ENCODE measurements at regions not wholly inside any gene's neighbourhood (a gene's known extent, or its start where the extent isn't known, plus 50 kb on each side); places are given as distances from the start of the nearest gene placed in this dataset.

DNA sequence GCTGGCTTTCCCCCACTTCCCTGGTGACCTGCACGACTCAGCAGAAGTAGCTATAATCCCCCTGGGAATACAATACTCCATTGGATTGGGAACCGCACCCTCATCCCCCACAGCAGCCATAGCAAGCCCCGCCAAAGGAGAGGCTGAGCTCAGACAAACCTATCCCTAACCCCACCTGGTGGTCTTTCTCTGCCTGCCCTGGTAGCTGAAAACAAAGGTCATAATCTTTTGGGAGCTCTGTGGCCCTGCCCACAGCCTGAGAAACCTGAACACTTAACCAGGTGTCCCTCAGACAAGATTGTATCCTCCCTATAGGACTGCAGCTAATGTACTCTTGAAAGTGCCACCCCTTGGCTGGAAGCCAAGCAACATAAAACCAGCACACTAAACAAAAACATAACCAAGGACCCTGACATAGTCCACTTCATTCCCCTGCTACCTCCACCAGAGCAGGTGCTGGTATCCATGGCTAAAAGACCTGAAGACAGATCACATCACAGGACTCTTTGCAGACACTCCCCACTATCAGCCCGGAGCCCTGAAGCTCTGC, 71.6 kb upstream of the RUNX1 start:
- Histone ChIP-seq H3K9me3 (replicated peaks; ENCODE audit: insufficient read depth, low read length) (no peaks in the 10 kb centered on the region), H4K20me1 (ENCODE audit: insufficient read depth, low read length) (no peaks in the 10 kb centered on the region), H3K27me3 (replicated peaks; ENCODE audit: insufficient read depth, low read length) (no peaks in the 10 kb centered on the region), H3F3A (ENCODE audit: insufficient read depth, low read length) (no peaks in the 10 kb centered on the region), H3K27ac (ENCODE audit: low read length) (no peak overlapping the region), H3K36me3 (replicated peaks; ENCODE audit: insufficient read depth, low read length) (no peaks in the 10 kb centered on the region), H3K9me2 (replicated peaks; ENCODE audit: insufficient read depth, low read length) (no peaks in the 10 kb centered on the region), H3K4me3 (ENCODE audit: low read length) (no peak overlapping the region), H3K4me1 (ENCODE audit: low read length) (no peaks in the 10 kb centered on the region), H3K4me2 (ENCODE audit: low read depth, low read length) (no peak overlapping the region), H3K79me2 (ENCODE audit: low read length) (no peaks in the 10 kb centered on the region), H2AFZ (ENCODE audit: low read length) (no peak overlapping the region), H3K9ac (ENCODE audit: low read length) (no peak overlapping the region)
- DNase-seq: peak; percentile 34
- TF ChIP-seq EZH2 (optimal IDR thresholded peaks at IDR 0.05; ENCODE audit: low read depth, low read length) (no peak), EZH2phosphoT487 (IDR thresholded peaks at IDR 0.05; ENCODE audit: low read length) (no peak)
- TF ChIP-seq, protein P1, sequence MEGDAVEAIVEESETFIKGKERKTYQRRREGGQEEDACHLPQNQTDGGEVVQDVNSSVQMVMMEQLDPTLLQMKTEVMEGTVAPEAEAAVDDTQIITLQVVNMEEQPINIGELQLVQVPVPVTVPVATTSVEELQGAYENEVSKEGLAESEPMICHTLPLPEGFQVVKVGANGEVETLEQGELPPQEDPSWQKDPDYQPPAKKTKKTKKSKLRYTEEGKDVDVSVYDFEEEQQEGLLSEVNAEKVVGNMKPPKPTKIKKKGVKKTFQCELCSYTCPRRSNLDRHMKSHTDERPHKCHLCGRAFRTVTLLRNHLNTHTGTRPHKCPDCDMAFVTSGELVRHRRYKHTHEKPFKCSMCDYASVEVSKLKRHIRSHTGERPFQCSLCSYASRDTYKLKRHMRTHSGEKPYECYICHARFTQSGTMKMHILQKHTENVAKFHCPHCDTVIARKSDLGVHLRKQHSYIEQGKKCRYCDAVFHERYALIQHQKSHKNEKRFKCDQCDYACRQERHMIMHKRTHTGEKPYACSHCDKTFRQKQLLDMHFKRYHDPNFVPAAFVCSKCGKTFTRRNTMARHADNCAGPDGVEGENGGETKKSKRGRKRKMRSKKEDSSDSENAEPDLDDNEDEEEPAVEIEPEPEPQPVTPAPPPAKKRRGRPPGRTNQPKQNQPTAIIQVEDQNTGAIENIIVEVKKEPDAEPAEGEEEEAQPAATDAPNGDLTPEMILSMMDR (IDR thresholded peaks at IDR 0.05; ENCODE audit: low read length): no peak

DNA sequence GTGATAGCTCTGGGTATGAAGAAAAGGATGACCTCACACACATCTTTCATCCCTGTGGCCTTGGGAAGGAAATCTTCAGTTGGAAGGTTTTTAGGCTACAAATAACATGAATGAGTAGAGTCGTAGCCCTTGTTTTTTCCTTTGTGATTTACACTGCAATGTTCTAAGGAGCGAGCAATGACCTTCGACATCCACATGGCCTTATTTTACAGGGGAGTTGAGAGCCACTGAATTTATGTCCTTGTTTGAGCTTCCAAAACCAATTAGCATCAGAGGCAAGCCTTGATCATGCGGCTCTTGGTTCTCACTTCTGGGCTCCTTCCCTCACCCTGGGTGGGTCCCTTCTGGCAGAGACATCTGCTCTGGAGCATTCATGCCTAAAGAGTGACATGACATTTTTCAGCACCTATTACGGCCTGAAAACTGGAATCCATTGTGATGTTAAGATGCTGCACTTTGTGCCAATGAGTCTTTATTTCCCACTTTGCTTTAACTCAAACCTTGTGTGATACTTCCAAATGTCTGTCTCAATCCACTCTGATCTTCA, 70.5 kb upstream of the RUNX1 start:
- no peaks in the 10 kb centered on the region for H3K27me3 ChIP-seq (replicated peaks; ENCODE audit: insufficient read depth, low read length)
- H3K27ac ChIP-seq (ENCODE audit: low read length): no peak overlapping the region
- H3K9ac ChIP-seq (ENCODE audit: low read length): no peak overlapping the region

DNA sequence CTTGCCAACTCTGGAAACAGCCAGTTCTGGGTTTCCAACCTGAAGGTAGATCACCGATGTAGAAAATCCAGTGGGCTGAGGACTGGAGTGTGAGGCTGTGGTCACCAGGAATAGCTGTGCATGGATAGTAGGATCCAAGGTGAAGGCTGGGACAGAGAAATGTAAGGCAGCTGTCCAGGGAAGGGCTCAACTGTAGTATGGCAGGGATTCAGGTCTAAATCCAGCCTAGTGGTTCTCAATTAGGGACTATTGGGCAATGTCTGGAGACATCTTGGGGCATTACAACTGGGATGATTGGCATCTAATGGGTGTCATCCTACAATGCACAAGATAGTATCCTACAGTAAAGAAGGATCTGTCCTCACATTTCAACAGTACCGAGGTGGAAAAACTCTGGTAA, 67.7 kb upstream of the RUNX1 start:
- TF ChIP-seq, protein P1 (IDR thresholded peaks at IDR 0.05; ENCODE audit: low read length): no peak
- no peak for TF ChIP-seq EZH2phosphoT487 (IDR thresholded peaks at IDR 0.05; ENCODE audit: low read length)
- no peak for TF ChIP-seq EZH2 (optimal IDR thresholded peaks at IDR 0.05; ENCODE audit: low read depth, low read length)
- H3K36me3 ChIP-seq (replicated peaks; ENCODE audit: insufficient read depth, low read length): no peaks in the 10 kb centered on the region
- H3K27ac ChIP-seq (ENCODE audit: low read length): no peak overlapping the region
- no peak overlapping the region for H3K4me2 ChIP-seq (ENCODE audit: low read depth, low read length)
- no peaks in the 10 kb centered on the region for H3K9me3 ChIP-seq (replicated peaks; ENCODE audit: insufficient read depth, low read length)
- H3K9me2 ChIP-seq (replicated peaks; ENCODE audit: insufficient read depth, low read length): no peaks in the 10 kb centered on the region
- no peaks in the 10 kb centered on the region for H4K20me1 ChIP-seq (ENCODE audit: insufficient read depth, low read length)
- no peak overlapping the region for H2AFZ ChIP-seq (ENCODE audit: low read length)
- no peak overlapping the region for H3K4me3 ChIP-seq (ENCODE audit: low read length)
- H3K4me1 ChIP-seq (ENCODE audit: low read length): no peaks in the 10 kb centered on the region
- no peaks in the 10 kb centered on the region for H3K79me2 ChIP-seq (ENCODE audit: low read length)
- no peaks in the 10 kb centered on the region for H3K27me3 ChIP-seq (replicated peaks; ENCODE audit: insufficient read depth, low read length)
- no peak overlapping the region for H3K9ac ChIP-seq (ENCODE audit: low read length)
- DNase-seq: no peak
- H3F3A ChIP-seq (ENCODE audit: insufficient read depth, low read length): no peaks in the 10 kb centered on the region

More for the DNA sequence above, 70.5 kb upstream of the RUNX1 start:
- TF ChIP-seq EZH2phosphoT487 (IDR thresholded peaks at IDR 0.05; ENCODE audit: low read length): no peak
- TF ChIP-seq EZH2 (optimal IDR thresholded peaks at IDR 0.05; ENCODE audit: low read depth, low read length): no peak
- TF ChIP-seq, protein P1 (IDR thresholded peaks at IDR 0.05; ENCODE audit: low read length): no peak
- no peak for DNase-seq
- Histone ChIP-seq H3K9me2 (replicated peaks; ENCODE audit: insufficient read depth, low read length) (no peaks in the 10 kb centered on the region), H2AFZ (ENCODE audit: low read length) (no peak overlapping the region), H3F3A (ENCODE audit: insufficient read depth, low read length) (no peaks in the 10 kb centered on the region), H3K4me1 (ENCODE audit: low read length) (no peaks in the 10 kb centered on the region), H3K79me2 (ENCODE audit: low read length) (no peaks in the 10 kb centered on the region), H3K4me3 (ENCODE audit: low read length) (no peak overlapping the region), H4K20me1 (ENCODE audit: insufficient read depth, low read length) (no peaks in the 10 kb centered on the region), H3K36me3 (replicated peaks; ENCODE audit: insufficient read depth, low read length) (no peaks in the 10 kb centered on the region), H3K9me3 (replicated peaks; ENCODE audit: insufficient read depth, low read length) (no peaks in the 10 kb centered on the region), H3K4me2 (ENCODE audit: low read depth, low read length) (no peak overlapping the region)
